ENCODE measurements at regions not wholly inside any gene's neighbourhood (a gene's known extent, or its start where the extent isn't known, plus 50 kb on each side); places are given as distances from the start of the nearest gene placed in this dataset.

DNA sequence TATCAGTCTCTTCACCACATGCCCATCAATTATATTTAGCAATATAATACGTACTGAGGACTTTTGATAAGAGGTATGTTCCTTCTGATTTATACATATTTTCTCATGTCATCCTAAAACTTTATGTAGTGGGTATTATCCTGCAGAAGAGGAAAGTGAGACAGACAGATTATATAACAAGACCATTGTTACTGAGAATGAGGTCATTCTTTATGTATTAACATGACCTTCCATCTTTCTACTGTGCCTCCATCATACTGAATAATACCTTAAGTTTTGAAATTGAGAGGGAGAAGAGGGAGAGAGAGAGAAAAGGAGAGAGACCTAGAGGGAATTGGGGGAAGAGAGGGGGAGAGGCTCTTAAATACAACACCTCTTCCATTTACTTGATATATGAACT, 90.9 kb upstream of the CARMIL1 start:
- H3K4me1 Mint-ChIP-seq (ENCODE audit: low read depth): peaks cover 4% of the 10 kb centered on the region
- H3K36me3 Mint-ChIP-seq (ENCODE audit: insufficient read depth): no peaks in the 10 kb centered on the region
- peaks cover 3% of the 10 kb centered on the region for H3K9me3 Mint-ChIP-seq (ENCODE audit: low read depth)
- H3K4me3 Mint-ChIP-seq (ENCODE audit: low read depth): no peak overlapping the region
- peaks cover 21% of the 10 kb centered on the region for H3K27me3 Mint-ChIP-seq
- TF ChIP-seq, protein P1, sequence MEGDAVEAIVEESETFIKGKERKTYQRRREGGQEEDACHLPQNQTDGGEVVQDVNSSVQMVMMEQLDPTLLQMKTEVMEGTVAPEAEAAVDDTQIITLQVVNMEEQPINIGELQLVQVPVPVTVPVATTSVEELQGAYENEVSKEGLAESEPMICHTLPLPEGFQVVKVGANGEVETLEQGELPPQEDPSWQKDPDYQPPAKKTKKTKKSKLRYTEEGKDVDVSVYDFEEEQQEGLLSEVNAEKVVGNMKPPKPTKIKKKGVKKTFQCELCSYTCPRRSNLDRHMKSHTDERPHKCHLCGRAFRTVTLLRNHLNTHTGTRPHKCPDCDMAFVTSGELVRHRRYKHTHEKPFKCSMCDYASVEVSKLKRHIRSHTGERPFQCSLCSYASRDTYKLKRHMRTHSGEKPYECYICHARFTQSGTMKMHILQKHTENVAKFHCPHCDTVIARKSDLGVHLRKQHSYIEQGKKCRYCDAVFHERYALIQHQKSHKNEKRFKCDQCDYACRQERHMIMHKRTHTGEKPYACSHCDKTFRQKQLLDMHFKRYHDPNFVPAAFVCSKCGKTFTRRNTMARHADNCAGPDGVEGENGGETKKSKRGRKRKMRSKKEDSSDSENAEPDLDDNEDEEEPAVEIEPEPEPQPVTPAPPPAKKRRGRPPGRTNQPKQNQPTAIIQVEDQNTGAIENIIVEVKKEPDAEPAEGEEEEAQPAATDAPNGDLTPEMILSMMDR (IDR thresholded peaks at IDR 0.05; ENCODE audit: unreplicated experiment): no peak
- DNase-seq (ENCODE audit: low spot score, unreplicated experiment): no peak
- no peak overlapping the region for H3K27ac Mint-ChIP-seq

DNA sequence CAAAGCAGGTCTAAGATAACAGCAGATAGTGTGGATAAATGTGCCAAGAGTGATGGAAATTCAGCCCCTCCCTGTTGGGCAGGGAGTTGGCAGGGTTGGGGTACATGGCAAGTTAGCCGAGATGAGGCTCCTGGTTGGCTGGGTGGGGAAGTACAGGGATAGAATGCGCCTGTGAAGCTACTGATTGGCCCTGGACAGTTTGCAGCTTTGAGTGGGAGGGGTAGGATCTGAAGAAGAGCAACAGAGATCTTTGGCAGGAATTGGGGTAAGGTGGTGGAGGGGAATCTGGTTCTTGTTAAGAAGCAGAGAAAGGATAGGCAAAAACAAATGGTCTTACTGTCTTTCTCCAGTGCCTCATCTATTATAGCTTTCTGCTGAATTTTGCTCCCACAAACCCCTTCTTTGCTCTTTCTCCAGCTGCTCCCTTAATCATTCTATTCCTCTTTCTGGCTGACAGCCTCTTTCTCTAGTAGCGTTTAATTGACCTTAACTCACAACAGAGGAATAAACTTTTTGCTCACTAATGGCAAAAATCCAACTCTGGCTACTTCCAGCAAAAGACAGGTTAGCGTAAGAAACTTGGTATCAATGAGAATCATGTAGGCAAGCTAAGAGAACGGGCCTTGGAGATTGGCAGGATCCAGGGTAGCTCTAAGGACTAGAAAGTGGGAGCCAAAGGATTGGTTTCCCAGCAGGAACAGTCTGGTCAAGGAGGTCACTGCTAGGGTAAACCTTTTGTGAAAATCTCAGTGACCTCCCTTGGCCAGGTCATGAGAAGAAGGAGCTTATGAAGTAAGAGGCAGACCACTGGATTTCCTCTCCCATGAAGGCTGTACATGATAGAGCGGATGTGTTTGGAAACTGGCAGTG, 86.3 kb upstream of the CARMIL1 start:
- Mint-ChIP-seq H3K27ac (no peak overlapping the region), H3K36me3 (ENCODE audit: insufficient read depth) (no peaks in the 10 kb centered on the region), H3K4me1 (ENCODE audit: low read depth) (peaks cover 2% of the 10 kb centered on the region), H3K4me3 (ENCODE audit: low read depth) (no peak overlapping the region), H3K9me3 (ENCODE audit: low read depth) (peaks cover 3% of the 10 kb centered on the region), H3K27me3 (peaks cover 9% of the 10 kb centered on the region)
- TF ChIP-seq, protein P1 (IDR thresholded peaks at IDR 0.05; ENCODE audit: unreplicated experiment): no peak
- no peak for DNase-seq (ENCODE audit: low spot score, unreplicated experiment)

DNA sequence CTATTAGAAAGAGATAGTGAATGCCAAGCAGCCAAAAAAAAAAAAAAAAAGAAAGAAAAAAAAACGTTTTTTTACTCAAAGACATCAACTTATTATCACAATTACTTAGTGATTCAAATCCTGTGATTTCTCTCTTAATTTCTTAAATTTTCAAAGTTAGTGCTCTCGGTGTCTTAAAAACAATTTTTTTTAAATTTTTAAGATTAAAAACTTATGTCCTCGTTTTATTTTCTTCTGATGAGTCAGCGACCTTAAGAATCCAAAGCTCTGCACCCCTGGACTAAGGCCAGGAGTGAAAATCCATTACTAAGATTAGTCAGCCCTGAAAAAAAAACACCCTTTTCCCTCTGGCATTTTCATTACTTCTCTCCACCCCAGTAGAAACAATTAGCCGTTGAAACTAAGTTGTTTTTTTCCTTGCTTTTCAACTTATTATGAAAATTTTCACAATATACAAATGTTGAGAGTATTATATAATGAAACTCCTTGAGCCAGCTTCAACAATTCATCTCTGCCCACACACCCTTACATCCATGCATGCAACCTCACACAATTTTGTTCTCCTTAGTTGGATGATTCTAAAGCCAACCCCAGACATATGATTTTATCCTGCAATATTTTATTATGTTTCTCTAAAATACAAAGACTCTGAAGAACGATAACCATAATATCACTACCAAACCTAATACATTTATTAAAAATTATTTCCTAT, 85.6 kb upstream of the CARMIL1 start:
- TF ChIP-seq, protein P1 (IDR thresholded peaks at IDR 0.05; ENCODE audit: unreplicated experiment): no peak
- Mint-ChIP-seq H3K27me3 (peaks cover 5% of the 10 kb centered on the region), H3K27ac (no peak overlapping the region), H3K36me3 (ENCODE audit: insufficient read depth) (no peaks in the 10 kb centered on the region), H3K4me1 (ENCODE audit: low read depth) (no peaks in the 10 kb centered on the region), H3K9me3 (ENCODE audit: low read depth) (peaks cover 3% of the 10 kb centered on the region), H3K4me3 (ENCODE audit: low read depth) (no peak overlapping the region)
- DNase-seq (ENCODE audit: low spot score, unreplicated experiment): no peak

DNA sequence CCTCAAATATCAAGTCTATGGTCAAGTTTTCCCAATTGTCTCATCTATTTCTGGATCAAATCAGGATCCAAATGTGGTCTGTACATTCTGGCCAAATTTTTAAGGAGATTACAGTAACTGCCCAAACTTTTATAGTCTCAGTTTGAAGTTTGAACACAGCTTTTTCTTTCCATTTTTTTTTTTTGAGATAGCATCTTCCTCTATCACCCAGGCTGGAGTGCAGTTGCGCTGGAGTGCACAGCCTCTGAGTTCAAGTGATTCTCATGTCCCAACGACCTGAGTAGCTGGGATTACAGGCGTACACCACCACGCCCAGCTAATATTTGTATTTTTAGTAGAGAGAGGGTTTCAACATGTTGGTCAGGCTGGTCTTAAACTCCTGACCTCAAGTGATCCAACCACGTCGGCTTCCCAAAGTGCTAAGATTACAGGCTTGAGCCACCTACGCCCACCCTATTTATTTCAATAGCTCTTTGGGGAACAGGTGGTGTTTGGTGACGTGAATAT, 84.9 kb upstream of the CARMIL1 start:
- Mint-ChIP-seq H3K27me3 (peaks cover 5% of the 10 kb centered on the region), H3K27ac (no peak overlapping the region), H3K9me3 (ENCODE audit: low read depth) (peaks cover 3% of the 10 kb centered on the region), H3K4me1 (ENCODE audit: low read depth) (no peaks in the 10 kb centered on the region), H3K36me3 (ENCODE audit: insufficient read depth) (no peaks in the 10 kb centered on the region), H3K4me3 (ENCODE audit: low read depth) (no peak overlapping the region)
- no peak for DNase-seq (ENCODE audit: low spot score, unreplicated experiment)
- TF ChIP-seq, protein P1 (IDR thresholded peaks at IDR 0.05; ENCODE audit: unreplicated experiment): no peak

DNA sequence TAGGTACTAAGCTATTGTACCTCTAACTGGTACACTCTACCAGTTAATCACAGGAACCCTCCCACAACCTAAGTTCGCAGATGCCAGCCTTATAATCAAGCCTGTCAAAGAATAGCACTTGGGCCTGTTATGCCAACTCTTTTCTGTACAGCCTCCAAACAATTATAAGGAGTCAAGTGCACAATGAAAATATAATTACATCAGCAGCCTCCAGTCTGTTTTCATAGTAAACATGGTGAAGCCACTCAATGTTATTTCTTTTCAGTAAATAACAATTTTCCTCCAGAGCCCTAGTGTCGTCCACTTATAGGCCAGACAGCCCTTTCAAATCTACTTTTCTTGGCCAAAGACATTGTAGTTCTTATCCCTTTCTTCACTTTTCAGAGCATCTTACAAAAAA, 82.7 kb upstream of the CARMIL1 start:
- Mint-ChIP-seq H3K27me3 (peaks cover 5% of the 10 kb centered on the region), H3K4me1 (ENCODE audit: low read depth) (no peaks in the 10 kb centered on the region), H3K9me3 (ENCODE audit: low read depth) (no peaks in the 10 kb centered on the region), H3K36me3 (ENCODE audit: insufficient read depth) (no peaks in the 10 kb centered on the region), H3K27ac (no peak overlapping the region), H3K4me3 (ENCODE audit: low read depth) (no peak overlapping the region)
- DNase-seq (ENCODE audit: low spot score, unreplicated experiment): no peak
- TF ChIP-seq, protein P1 (IDR thresholded peaks at IDR 0.05; ENCODE audit: unreplicated experiment): no peak
